Endothelial cell (in vitro differentiated cells): ENCODE measurements at regions not wholly inside any gene's neighbourhood (a gene's known extent, or its start where the extent isn't known, plus 50 kb on each side); places are given as distances from the start of the nearest gene placed in this dataset.

Experiments used
- DNase-seq: peaks from one replicate; pipeline ENCODE4 v3.0.0; 2021; ENCODE audit warnings: low spot score
- H3K27ac Mint-ChIP-seq: one replicate; pipeline ENCODE4 v1.8.0; 2021; ENCODE audit warnings: mixed read lengths, inconsistent platforms; ENCODE audit not compliant: unreplicated experiment
- H3K27me3 Mint-ChIP-seq: one replicate; pipeline ENCODE4 v1.8.0; 2021; ENCODE audit warnings: mild to moderate bottlenecking, moderate library complexity, mixed read lengths, inconsistent platforms; ENCODE audit not compliant: unreplicated experiment
- H3K36me3 Mint-ChIP-seq: one replicate; pipeline ENCODE4 v1.8.0; 2021; ENCODE audit warnings: mild to moderate bottlenecking, low read depth, mixed read lengths, inconsistent platforms; ENCODE audit not compliant: unreplicated experiment
- H3K4me1 Mint-ChIP-seq: one replicate; pipeline ENCODE4 v1.8.0; 2021; ENCODE audit warnings: mild to moderate bottlenecking, mixed read lengths, inconsistent platforms; ENCODE audit not compliant: unreplicated experiment
- H3K4me3 Mint-ChIP-seq: one replicate; pipeline ENCODE4 v1.8.0; 2021; ENCODE audit warnings: mild to moderate bottlenecking, mixed read lengths, inconsistent platforms; ENCODE audit not compliant: unreplicated experiment
- H3K9me3 Mint-ChIP-seq: one replicate; pipeline ENCODE4 v1.8.0; 2021; ENCODE audit warnings: mixed read lengths, inconsistent platforms; ENCODE audit not compliant: unreplicated experiment
- CTCF ChIP-seq: fragments of 200-600 bp; sonication (generic); IDR thresholded peaks from one replicate; pipeline ENCODE4 v1.5.0; 2021; ENCODE audit warnings: antibody characterized with exemption; ENCODE audit not compliant: unreplicated experiment

GRCh38 chr18:78352910-78353309 is 626.7 kb upstream of the SALL3 start:
- TF ChIP-seq CTCF = no peak
- Mint-ChIP-seq H3K4me3 (no peak overlapping the region), H3K27me3 (no peaks in the 10 kb centered on the region), H3K36me3 (peaks cover 7% of the 10 kb centered on the region), H3K9me3 (peaks cover 25% of the 10 kb centered on the region), H3K4me1 (no peaks in the 10 kb centered on the region), H3K27ac (no peak overlapping the region)
- DNase-seq = no peak

GRCh38 chr18:78362198-78362597 is 617.4 kb upstream of the SALL3 start:
- Mint-ChIP-seq H3K27me3 (peaks cover 2% of the 10 kb centered on the region), H3K27ac (no peak overlapping the region), H3K36me3 (peaks cover 14% of the 10 kb centered on the region), H3K4me1 (no peaks in the 10 kb centered on the region), H3K9me3 (peaks cover 41% of the 10 kb centered on the region), H3K4me3 (no peak overlapping the region)
- TF ChIP-seq CTCF = no peak
- DNase-seq = no peak

- no peak for DNase-seq
- no peak for TF ChIP-seq CTCF
- peaks cover 2% of the 10 kb centered on the region for H3K27me3 Mint-ChIP-seq
- H3K4me3 Mint-ChIP-seq = peak overlapping the region; percentile 51
- H3K4me1 Mint-ChIP-seq = no peaks in the 10 kb centered on the region
- peaks cover 14% of the 10 kb centered on the region for H3K36me3 Mint-ChIP-seq
- H3K27ac Mint-ChIP-seq = no peak overlapping the region
- H3K9me3 Mint-ChIP-seq = peaks cover 31% of the 10 kb centered on the region
Observed at GRCh38 chr18:78363556-78364387, 615.8 kb upstream of the SALL3 start.

- no peak for DNase-seq
- Mint-ChIP-seq H3K27ac (no peak overlapping the region), H3K36me3 (peaks cover 19% of the 10 kb centered on the region), H3K4me1 (no peaks in the 10 kb centered on the region), H3K4me3 (no peak overlapping the region), H3K9me3 (peaks cover 31% of the 10 kb centered on the region), H3K27me3 (peaks cover 2% of the 10 kb centered on the region)
- TF ChIP-seq CTCF = no peak
Observed at GRCh38 chr18:78364388-78364960, 615.1 kb upstream of the SALL3 start.

- Mint-ChIP-seq H3K27me3 (peaks cover 2% of the 10 kb centered on the region), H3K36me3 (peaks cover 11% of the 10 kb centered on the region), H3K9me3 (peaks cover 10% of the 10 kb centered on the region), H3K4me1 (no peaks in the 10 kb centered on the region), H3K4me3 (no peak overlapping the region), H3K27ac (no peak overlapping the region)
- no peak for TF ChIP-seq CTCF
- no peak for DNase-seq
Observed at GRCh38 chr18:78367996-78368395, 611.6 kb upstream of the SALL3 start.
